GM12873 (cell line): ENCODE measurements at regions not wholly inside any gene's neighbourhood (a gene's known extent, or its start where the extent isn't known, plus 50 kb on each side); places are given as distances from the start of the nearest gene placed in this dataset.

Source experiments
- TF ChIP-seq, protein P1 (sequence below): IDR thresholded peaks from 2 replicates; pipeline ENCODE4 v1.5.1; 2012; ENCODE audit warnings: low read depth, mild to moderate bottlenecking, moderate library complexity, low read length, control low read depth; ENCODE audit not compliant: insufficient read depth; ENCODE audit errors: missing control alignments

DNA sequence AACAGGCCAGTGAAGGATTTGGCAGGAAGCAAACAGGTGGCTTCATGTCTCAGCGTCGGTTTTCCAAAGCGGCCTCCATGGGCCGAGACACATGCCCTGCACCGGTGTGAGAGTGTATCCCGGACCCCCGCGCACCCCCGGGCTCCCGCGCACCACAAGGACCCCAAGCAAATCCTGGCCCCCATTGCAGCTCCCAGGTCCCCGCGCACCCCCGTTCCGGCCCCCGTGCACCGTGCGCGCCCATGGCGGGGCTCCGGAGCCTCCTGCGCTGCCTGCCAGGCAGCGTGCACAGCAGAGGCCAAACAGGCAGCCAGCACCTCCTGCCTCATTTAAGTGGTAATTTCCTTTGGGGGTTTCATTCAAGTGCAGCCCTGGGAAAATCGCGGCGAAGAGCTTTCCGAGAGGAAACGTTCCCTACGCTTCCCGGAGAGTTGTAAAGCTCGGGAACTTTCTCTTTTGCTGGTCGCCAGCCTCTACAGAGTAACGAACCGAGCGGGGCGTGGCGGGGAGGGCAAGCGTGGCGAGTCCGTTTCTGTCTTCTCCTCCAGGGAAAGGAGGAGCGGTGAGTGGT, 145.5 kb upstream of the SLC24A2 start:
- TF ChIP-seq, protein P1, sequence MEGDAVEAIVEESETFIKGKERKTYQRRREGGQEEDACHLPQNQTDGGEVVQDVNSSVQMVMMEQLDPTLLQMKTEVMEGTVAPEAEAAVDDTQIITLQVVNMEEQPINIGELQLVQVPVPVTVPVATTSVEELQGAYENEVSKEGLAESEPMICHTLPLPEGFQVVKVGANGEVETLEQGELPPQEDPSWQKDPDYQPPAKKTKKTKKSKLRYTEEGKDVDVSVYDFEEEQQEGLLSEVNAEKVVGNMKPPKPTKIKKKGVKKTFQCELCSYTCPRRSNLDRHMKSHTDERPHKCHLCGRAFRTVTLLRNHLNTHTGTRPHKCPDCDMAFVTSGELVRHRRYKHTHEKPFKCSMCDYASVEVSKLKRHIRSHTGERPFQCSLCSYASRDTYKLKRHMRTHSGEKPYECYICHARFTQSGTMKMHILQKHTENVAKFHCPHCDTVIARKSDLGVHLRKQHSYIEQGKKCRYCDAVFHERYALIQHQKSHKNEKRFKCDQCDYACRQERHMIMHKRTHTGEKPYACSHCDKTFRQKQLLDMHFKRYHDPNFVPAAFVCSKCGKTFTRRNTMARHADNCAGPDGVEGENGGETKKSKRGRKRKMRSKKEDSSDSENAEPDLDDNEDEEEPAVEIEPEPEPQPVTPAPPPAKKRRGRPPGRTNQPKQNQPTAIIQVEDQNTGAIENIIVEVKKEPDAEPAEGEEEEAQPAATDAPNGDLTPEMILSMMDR = no peak

DNA sequence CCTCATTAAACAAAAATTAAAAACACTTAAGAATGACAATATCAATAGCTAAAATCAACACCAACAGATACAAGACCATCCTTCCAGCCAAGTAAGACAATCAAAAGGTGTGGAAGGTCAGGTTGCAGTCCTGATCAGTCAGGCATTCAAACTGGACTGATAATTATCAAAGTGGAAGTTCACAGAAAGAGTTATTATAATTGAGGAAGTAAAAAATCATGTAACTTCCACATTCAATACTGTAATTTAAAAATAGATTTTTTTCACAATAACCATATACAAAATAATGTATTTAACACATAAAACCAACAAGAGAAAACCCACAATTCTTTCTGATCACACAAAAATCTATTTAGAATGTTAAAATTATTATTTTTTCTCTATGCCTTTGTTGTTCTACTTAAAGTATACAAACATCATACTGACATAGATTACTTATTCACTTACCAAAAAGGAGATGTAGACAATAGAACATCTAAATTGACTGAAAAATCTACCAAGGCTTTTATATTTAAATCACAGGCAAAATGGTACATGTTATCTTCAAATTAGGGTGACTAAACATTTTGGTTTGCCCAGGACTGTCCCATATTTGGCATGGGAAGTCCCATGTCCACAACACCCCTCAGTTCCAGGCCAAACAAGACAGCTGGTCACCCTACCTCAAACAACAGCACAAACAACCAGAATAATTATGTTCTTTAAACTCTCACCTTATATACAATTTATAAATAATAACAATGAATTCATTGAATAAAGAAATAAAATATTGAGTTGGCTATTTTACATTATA, 142.5 kb upstream of the SLC24A2 start:
- TF ChIP-seq, protein P1 = no peak

DNA sequence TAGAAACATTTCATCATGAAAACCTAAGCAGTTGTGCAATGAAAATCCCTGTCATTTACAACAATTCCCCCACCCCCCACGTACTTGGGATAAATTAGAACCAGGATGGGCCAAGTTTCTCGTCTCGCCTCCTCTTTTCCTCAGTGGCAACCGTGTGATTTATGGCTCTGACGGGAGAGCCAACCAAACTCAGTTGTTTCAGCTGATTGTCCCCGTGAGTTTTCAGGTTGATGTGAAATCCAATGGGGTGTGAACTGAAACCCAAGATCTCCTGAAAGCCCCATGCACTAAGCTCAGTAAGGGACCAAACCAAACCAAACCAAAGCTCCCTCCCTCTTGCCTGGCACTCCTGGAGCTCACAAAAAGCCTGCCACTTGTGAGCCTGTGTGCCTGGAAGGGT, 138.7 kb upstream of the SLC24A2 start:
- TF ChIP-seq, protein P1 = no peak

DNA sequence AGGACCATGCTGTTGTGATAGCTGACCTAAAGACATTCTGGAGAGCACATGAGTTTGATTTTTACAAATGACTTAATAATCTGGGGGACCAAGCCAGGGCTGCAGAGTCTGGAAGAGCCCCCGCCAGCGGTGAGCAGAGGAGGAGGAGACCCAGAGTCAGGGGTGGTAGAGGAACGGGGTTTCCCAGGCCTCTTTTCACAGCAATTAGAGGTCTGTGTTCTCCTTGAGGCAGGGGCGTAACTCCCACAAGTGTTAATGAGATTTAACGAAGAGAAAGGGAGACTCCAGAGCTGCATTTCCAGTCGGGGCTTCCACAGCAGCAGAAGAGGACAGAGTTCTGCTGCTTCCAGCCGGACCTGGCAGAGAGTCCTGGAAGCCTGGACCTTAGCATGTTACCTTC, 137.9 kb upstream of the SLC24A2 start:
- TF ChIP-seq, protein P1 = no peak

DNA sequence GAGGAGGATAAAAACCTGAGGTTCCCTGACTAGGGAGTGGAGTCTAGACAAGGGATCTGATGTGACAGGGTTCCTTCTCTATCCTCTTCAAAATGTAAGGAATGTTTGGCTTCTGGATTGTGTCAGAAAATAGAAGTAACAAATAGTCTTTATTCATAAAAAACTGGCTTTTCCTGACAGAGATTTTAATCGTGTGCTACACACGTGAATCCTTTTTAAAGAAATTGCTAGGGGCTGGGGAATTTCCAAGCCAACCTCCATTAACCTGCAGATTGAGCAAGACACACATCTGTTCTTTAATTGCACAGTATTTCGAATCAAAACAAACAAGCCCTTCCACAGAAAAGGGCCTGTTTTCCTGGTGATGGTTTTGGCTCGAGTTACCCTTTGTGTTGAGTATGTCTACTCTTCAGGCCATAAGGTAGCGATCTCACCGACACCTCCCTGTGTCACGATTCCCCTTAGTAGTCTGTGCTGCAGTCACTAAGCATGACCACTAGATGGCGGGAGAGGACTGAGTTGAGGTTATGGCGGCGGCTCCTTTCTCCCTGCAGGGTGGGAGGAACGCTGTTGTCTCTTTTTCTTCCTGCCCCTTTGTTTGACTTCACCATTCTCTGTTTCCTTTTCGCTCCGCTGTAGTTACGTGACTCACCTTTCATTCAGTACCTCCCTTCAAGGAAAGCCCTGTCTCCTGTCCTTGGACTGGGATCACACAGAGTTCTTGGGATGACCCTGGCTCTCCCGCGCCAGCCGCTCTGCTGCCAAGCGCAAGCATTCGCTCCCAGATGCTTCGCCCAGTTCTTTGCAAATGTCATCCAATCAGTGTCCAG, 137.1 kb upstream of the SLC24A2 start:
- TF ChIP-seq, protein P1 = peak; percentile 98

DNA sequence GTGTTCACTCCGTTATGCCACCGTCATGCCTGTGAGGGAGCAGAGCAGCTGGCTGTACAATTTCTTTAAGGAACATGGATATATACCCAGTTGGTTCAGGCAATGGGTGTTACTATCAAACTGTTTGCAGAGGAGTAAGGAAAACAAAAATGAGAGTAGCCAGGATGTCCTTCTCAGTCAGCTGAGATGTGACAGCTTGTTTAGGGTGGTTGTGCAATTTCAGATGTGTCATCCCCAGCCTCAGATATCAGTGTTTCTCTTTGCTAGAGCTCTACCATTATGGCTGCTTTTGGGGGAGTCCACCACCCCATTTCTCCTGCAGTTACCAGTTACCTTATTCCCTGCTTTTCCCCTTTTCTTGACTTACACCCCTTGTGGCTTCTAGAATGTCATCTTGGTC, 135.2 kb upstream of the SLC24A2 start:
- TF ChIP-seq, protein P1 = no peak
